K562 (cell line): ENCODE measurements at regions not wholly inside any gene's neighbourhood (a gene's known extent, or its start where the extent isn't known, plus 50 kb on each side); places are given as distances from the start of the nearest gene placed in this dataset.

Experiments used
- NFIC ChIP-seq: fragments of 450-650 bp; IDR thresholded peaks from 2 replicates; pipeline ENCODE4 v1.6.1; 2017; ENCODE audit warnings: mild to moderate bottlenecking, inconsistent platforms
- TGIF2 ChIP-seq: sonication (generic); formaldehyde crosslinking; IDR thresholded peaks from 2 replicates; pipeline ENCODE4 v1.8.1; 2022; ENCODE audit warnings: mild to moderate bottlenecking, missing genetic modification reagents, moderate library complexity

DNA sequence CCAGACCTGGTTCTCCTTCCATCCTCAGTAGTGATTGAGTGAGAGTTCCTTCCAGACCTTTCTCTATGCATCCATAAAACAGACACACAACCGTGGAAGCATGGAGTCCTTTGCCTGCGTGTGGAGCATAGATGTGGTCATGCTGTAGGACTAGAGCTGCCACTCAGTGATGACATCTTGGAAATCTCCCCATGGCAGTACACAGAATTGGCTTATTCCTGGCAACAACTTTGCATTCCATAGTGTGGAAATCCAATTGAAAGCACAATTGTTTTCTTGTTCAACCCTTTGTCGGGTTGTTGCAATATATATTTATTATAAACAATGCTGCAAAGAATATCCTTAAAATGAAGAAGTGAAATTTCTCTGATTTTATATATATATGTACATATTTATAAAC, 547.8 kb downstream of the CDH26 start:
- TF ChIP-seq TGIF2 (CRISPR knock-in tag) (no peak), NFIC (no peak)
